SKM-1 treated with dmso at 0.1 percent for 144 hours (cell line): ENCODE measurements at regions not wholly inside any gene's neighbourhood (a gene's known extent, or its start where the extent isn't known, plus 50 kb on each side); places are given as distances from the start of the nearest gene placed in this dataset.

Experiments used
- DNase-seq: peaks from one replicate; lab custom pipeline; 2025; ENCODE audit not compliant: unreplicated experiment; lab: John Stamatoyannopoulos, UW

DNA sequence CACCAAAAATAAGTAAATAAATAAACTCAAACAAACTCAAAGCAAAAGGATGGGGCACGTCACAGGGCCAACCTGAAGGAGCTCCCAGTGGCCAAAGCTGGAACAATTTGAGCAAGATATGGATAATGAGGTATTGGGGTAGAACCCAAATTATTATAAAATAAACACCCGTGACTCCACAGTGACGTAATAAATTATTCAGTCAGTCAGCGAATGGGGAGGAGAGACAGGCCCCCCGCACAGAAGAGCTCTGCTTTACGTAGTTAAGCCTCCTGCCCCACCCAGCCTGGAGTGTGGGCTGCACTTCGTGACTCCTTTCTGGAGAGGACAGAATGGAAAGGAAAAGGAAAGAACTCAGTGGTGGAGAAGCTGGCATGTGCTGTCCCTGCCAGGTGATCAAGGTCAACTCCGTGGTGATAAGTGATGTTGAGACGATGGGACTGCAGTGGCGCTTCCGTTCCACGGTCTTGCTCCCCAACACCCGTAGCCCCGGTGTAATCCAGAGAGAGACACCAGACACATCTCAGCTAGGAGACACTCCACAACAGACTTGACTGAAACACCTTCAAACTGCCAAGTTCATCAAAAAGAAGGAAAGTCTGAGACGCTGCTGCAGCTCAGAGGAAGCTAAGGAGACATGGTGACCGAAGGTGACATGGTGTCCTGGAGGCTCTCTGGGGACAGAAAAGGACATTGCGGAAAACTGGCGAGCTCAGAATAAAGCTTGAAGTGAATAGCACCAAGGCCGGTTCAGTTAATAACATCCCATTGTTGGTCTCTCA lies 83.3 kb upstream of the COL5A1 start:
- DNase-seq, result no peak

GRCh38 chr9:134559013-134559412 lies 82.6 kb upstream of the COL5A1 start:
- peak; percentile 14 for DNase-seq

DNA sequence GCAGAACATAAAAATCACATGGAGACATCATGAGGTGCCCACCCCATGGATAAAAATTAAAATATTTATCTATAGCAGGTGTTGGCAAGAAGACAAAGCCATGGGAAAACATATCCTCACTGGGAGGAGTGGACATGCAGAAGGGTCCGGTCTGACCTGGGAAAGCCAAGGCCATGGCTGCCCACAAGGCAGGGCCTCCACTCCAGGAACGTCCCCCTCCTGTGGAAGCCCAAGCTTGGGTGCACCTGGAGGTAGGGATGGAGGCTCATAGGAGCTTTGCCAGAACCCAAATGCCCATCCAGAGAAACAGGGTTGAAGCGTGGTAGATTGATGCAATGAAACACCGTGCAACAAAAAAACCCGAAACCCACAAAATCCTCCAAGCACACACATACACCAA lies 81.4 kb upstream of the COL5A1 start:
- DNase-seq, result no peak

- DNase-seq, result no peak
These were observed 80.9 kb upstream of the COL5A1 start for GRCh38 chr9:134560654-134561053.

DNA sequence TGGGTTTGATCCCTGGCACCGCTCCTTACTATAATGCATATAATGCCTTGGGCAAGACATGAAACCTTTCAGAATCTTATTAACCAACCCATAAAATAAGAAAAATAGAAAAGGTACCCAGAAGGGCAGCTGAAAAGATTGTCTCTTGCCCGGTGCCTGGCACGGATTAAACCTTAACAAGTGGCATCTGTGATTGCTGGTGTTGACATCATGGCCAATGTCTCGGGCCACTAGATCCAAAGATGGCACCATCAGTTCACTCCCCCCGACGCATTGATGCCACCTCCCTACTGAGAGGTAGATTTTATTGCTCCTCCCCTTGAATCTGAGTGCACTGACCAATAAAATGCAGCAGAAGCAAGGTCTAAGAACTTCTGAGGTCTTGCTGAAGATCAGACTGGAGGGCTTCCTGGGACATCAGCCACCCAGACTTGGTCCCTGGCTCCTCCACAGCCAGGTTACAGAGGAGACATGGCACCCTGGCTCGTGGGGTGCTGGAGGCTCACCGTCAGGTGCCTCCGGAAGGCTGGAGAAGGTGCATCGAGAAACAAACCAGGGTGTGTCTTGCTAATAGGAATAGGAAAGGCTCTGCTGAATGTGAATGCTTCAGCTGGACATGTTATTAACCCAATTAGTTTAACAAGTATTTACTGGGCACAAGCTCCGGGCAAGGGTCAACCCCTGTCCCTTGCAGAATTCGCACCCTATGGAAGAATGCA lies 80.0 kb upstream of the COL5A1 start:
- no peak for DNase-seq

DNA sequence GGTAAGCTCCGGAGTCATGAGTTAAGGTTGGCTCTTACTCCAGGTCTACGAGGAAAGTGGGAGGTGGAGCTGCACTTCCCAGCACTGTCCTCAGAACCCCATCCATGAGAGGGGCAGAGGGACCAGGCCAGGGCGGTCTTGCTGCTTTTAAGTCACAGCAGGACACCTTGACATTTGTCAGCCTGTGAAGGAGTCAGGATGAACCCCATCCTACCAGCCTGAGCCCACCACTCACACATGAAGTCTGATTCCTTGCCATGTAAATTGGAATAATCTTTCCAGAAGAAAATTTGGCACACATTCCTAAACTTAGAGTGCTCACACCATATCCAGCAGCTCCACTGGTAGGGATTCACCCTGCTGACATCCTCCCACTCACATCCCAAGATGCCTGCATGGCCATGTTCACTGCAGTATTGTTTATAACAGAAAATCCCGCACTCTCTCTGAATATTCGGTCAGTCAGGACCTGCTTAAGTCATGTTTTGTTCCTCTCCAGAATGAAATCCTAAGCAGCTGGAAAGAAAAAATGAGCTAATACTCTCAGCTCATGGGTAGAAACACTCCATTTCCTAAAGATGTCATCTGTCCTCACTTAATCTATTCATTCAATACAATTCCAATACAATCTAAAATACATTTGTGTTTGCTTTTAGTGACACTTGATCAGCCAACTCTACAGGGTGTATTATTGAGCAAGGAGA lies 79.3 kb upstream of the COL5A1 start:
- no peak for DNase-seq

GRCh38 chr9:134563397-134563796 lies 78.2 kb upstream of the COL5A1 start:
- no peak for DNase-seq

- no peak for DNase-seq
These were observed 77.0 kb upstream of the COL5A1 start for GRCh38 chr9:134564431-134565170.

DNA sequence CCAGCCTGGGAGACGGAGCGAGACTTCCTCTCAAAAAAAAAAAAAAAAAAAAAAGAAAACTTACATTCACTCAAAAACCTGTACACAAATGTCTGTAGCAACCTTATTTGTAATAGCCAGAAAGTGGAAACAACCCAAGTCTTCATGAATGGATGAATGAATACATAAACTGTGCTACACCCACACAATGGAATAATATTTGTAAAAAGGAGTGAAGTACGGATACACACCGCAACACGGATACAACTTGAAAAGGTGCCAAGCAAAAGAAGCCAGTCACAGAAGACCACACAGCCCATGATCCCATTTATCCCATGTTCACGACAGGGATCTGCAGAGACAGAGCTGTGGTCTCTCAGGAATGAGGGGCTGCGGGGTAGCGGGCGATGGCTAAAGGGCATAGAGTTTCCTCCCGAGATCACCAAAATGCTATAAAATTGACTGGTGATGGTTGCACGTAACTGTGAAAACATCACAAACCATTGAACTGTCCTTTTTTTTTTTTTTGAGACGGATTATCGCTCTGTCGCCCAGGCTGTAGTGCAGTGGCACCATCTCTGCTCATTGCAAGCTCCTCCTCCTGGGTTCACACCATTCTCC lies 76.2 kb upstream of the COL5A1 start:
- no peak for DNase-seq

DNA sequence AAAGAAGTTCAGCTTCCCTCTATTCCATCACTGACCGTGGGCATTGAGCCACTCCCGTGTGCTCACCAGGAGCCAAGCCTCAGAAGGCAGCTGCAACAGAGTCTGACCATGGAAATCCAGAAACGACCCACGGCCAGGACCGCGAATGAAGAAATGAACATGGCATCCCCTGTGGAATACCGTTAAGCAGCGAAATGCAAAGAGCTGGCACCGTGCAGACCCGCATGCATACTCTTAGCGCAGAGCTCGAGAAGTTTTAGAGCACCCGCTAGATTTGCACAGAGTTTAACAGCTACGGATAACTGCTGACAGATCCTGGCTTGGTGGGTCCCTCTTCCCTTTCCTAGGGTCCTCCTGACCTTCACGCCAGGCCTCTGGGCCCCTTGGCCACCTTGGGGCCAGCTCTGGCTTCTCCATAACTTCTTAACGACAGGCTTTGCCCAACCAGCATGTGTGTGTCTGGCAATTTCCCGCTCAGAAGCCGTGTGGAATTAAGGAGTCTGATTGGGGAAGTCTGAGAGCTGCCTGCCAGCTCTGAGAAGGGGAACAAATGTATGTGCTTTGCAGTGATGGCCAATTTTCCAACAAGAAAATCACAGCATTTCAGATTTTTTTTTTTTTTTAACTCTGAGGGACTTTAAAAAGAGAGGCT lies 75.3 kb upstream of the COL5A1 start:
- DNase-seq, result no peak

GRCh38 chr9:134566936-134567335 lies 74.7 kb upstream of the COL5A1 start:
- no peak for DNase-seq

GRCh38 chr9:134568116-134568515 lies 73.5 kb upstream of the COL5A1 start:
- DNase-seq, result no peak

GRCh38 chr9:134568811-134569210 lies 72.8 kb upstream of the COL5A1 start:
- no peak for DNase-seq

GRCh38 chr9:134569626-134570025 lies 72.0 kb upstream of the COL5A1 start:
- no peak for DNase-seq

- DNase-seq, result no peak
These were observed 71.4 kb upstream of the COL5A1 start for GRCh38 chr9:134570151-134570621.

DNA sequence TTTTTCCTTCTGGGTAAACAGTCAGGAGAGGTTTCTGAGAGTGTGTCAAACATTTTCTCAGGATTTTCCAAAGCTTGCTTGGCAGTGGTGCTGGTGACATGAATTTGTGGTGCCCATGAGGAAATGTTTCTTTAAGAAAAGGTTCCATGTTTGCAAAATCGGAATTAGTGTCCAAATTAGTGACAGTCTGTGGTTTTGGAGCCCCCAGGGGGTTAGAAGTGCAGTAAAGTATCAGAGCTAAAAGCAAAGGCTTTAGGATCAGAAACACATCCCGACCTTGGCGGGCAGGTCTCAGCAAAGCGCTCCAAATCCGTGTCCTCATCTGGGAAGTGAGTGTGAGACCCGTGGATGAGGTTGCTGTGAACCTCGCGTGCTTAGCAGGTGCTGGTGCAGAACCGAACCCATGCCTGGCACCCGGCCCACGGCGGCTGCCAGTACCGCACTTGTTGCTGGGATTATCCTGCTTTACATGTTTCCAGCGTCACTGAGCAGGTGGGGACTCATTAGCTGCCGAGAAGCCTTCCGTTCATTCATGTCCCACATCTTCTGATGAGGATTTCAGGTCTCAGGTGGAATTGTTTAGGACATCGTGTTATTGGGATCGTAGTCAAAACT lies 70.8 kb upstream of the COL5A1 start:
- no peak for DNase-seq

GRCh38 chr9:134571326-134571931 lies 70.2 kb upstream of the COL5A1 start:
- no peak for DNase-seq

DNA sequence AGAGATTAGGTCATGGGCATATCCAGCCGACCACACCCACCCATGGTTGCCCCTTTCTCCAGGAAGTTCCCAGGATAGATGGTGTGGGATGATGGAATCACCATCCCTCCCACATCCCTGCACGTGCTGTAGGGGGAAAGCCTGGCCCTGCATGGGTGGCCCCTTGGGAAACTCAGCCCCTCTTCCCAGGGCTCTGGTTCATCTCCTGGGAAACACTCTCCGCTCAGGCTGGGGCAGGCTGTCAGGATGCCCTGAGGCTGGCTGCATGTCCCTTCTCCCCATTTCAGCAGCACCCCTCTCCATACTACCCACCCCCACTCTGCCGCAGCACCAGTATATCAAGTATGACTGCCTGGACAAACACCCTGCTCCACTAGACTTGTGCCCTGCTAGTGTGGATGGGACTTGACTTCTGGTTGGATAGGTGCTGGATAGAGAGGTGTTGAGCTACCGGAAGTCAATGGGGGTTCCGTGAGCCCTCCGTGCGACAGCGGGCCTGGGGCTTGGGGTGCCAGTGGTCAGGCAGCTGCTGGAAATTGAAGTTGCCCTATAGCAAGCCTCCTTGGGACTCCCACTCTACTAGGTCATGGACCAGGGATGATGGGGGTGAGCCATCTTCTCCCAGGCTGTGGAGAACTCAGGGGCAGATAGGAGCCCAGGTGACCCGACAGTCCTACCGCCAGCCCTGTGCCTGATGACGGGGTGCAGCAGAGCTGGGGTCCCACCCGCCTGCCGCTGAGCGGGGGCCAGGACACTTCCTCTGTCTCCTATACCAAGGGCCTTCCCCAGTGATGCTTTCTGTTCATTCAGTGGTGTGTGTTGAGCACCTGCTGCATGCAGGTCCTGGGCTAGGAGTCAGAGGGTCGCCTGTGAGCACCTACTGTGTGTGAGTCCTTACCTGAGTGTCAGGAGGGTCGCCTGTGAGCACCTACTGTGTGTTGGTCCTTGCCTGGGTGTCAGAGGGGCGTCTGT lies 69.4 kb upstream of the COL5A1 start:
- no peak for DNase-seq
